CD4-positive, alpha-beta T cell (primary cell): ENCODE measurements at regions not wholly inside any gene's neighbourhood (a gene's known extent, or its start where the extent isn't known, plus 50 kb on each side); places are given as distances from the start of the nearest gene placed in this dataset.

Source experiments
- ATAC-seq: fragments of 200-7000 bp; cut with Tn5 transposase; one replicate; pipeline ENCODE4 v1.10.0; 2022; ENCODE audit warnings: mild to moderate bottlenecking; ENCODE audit not compliant: poor library complexity
- CTCF ChIA-PET: fragments of 350-600 bp; sonication (Branson Sonifier 250); formaldehyde crosslinking; loops from one replicate; lab custom pipeline; 2021; ENCODE audit warnings: antibody characterized with exemption, inconsistent platforms; lab: Charles Lee
- POLR2A ChIA-PET: fragments of 350-600 bp; sonication (Branson Sonifier 250); formaldehyde crosslinking; loops from one replicate; lab custom pipeline; 2021; ENCODE audit warnings: antibody characterized with exemption, inconsistent platforms; lab: Charles Lee
- DNase-seq, 14 experiments: peaks; one replicate each; pipeline ENCODE4 v3.0.0-alpha.2; 2013 to 2020; ENCODE audit warnings: mixed read lengths in 2 of 14
- H3K27ac ChIP-seq, 2 donors: one replicate each; pipeline versions ENCODE4 v1.5.1 to v1.7.0; 2013; ENCODE audit warnings: low read length in 2 of 2, low read depth in 1 of 2, mild to moderate bottlenecking in 1 of 2
- H3K27me3 ChIP-seq, 2 experiments: 1 replicate in 1 of 2; 2 replicates in 1 of 2; pipeline versions ENCODE4 v1.6.1 to v1.7.0; 2013; ENCODE audit warnings: low read length in 2 of 2, control low read depth in 1 of 2, mild to moderate bottlenecking in 1 of 2, moderate library complexity in 1 of 2; ENCODE audit not compliant: insufficient read depth in 2 of 2, control insufficient read depth in 1 of 2
- H3K36me3 ChIP-seq: one replicate; pipeline ENCODE4 v1.6.1; 2013; ENCODE audit warnings: low read length, control low read depth; ENCODE audit not compliant: insufficient read depth
- H3K4me1 ChIP-seq: one replicate; pipeline ENCODE4 v1.6.1; 2013; ENCODE audit warnings: low read length, control low read depth; ENCODE audit not compliant: insufficient read depth
- H3K4me3 ChIP-seq: one replicate; pipeline ENCODE4 v1.5.1; 2013; ENCODE audit warnings: mild to moderate bottlenecking, low read length, moderate library complexity
- H3K9me3 ChIP-seq, 2 experiments: 1 replicate in 1 of 2; 2 replicates in 1 of 2; pipeline versions ENCODE4 v1.6.1 to v1.7.0; 2013; ENCODE audit warnings: low read length in 2 of 2, mild to moderate bottlenecking in 2 of 2, control low read depth in 1 of 2, moderate library complexity in 1 of 2; ENCODE audit not compliant: control insufficient read depth in 1 of 2, insufficient read depth in 1 of 2
- H3K27ac Mint-ChIP-seq: one replicate; pipeline ENCODE4 v1.8.0; 2020; ENCODE audit warnings: mixed read lengths
- H3K27me3 Mint-ChIP-seq: one replicate; pipeline ENCODE4 v1.8.0; 2021; ENCODE audit warnings: mixed read lengths
- H3K36me3 Mint-ChIP-seq: one replicate; pipeline ENCODE4 v1.8.0; 2021; ENCODE audit warnings: low read depth, mixed read lengths
- H3K4me1 Mint-ChIP-seq: one replicate; pipeline ENCODE4 v1.8.0; 2021; ENCODE audit warnings: low read depth, mixed read lengths
- H3K4me3 Mint-ChIP-seq: one replicate; pipeline ENCODE4 v1.8.0; 2020; ENCODE audit warnings: mild to moderate bottlenecking, mixed read lengths
- H3K9me3 Mint-ChIP-seq: one replicate; pipeline ENCODE4 v1.8.0; 2020; ENCODE audit warnings: mixed read lengths
- CTCF ChIP-seq: fragments of 200-600 bp; IDR thresholded peaks from one replicate; pipeline ENCODE4 v1.8.0; 2022; ENCODE audit warnings: antibody characterized with exemption, mild to moderate bottlenecking
- intact Hi-C, 2 experiments: fragments of 100-400 bp; cut with DNase I in 1 of 2; cut with micrococcal nuclease in 1 of 2; formaldehyde crosslinking; loops; one replicate each; pipeline versions ENCODE4 v1.15.1 to v1.9.0; 2023 to 2025; cut with DNase I, micrococcal nuclease

- CTCF ChIA-PET = no interaction called here
Measured at GRCh38 chr15:97600190-97600589, 360.3 kb upstream of the ARRDC4 start.

GRCh38 chr15:97604677-97605076 is 355.8 kb upstream of the ARRDC4 start:
- H3K9me3 Mint-ChIP-seq = peaks cover 2% of the 10 kb centered on the region

More at GRCh38 chr15:97600190-97600589, 360.3 kb upstream of the ARRDC4 start:
- Histone ChIP-seq H3K36me3 (no peaks in the 10 kb centered on the region), H3K27me3 (no peaks in the 10 kb centered on the region), H3K4me1 (no peaks in the 10 kb centered on the region), H3K27ac (no peak overlapping the region), H3K4me3 (no peak overlapping the region), H3K9me3 (peaks cover 0 to 4% of the 10 kb centered on the region in 2 experiments)
- Mint-ChIP-seq H3K27me3 (no peaks in the 10 kb centered on the region), H3K4me1 (no peaks in the 10 kb centered on the region), H3K4me3 (no peak overlapping the region), H3K9me3 (peaks cover 2% of the 10 kb centered on the region), H3K36me3 (no peaks in the 10 kb centered on the region), H3K27ac (no peak overlapping the region)
- DNase-seq = no peak
- no peak for TF ChIP-seq CTCF
- no peak for ATAC-seq
- POLR2A ChIA-PET = interaction anchor here (0.6 kb wide), 1 partner anchor 18 kb away, joined by 3 read pairs; no protein-coding TSS in a partner anchor
- intact Hi-C loops = no loop called here

GRCh38 chr15:97615114-97615513 is 345.4 kb upstream of the ARRDC4 start:
- no peak overlapping the region for H3K4me3 Mint-ChIP-seq
- no peak overlapping the region for H3K4me3 ChIP-seq
- no peak overlapping the region for H3K27ac ChIP-seq
- no peak for TF ChIP-seq CTCF
- H3K27ac Mint-ChIP-seq = no peak overlapping the region
- ATAC-seq (no peak), DNase-seq (no peak)
- peaks cover 15% of the 10 kb centered on the region for H3K9me3 Mint-ChIP-seq
- H3K27me3 Mint-ChIP-seq = no peaks in the 10 kb centered on the region
- CTCF ChIA-PET = no interaction called here
- intact Hi-C loops = no loop called here
- H3K4me1 Mint-ChIP-seq = no peaks in the 10 kb centered on the region
- peaks cover 4% of the 10 kb centered on the region in 2 experiments for H3K9me3 ChIP-seq
- H3K27me3 ChIP-seq = no peaks in the 10 kb centered on the region
- no peaks in the 10 kb centered on the region for H3K4me1 ChIP-seq
- POLR2A ChIA-PET = no interaction called here
- H3K36me3 ChIP-seq = no peaks in the 10 kb centered on the region
- no peaks in the 10 kb centered on the region for H3K36me3 Mint-ChIP-seq

More at GRCh38 chr15:97604677-97605076, 355.8 kb upstream of the ARRDC4 start:
- ATAC-seq (no peak), DNase-seq (no peak)
- no peaks in the 10 kb centered on the region for H3K4me1 ChIP-seq
- intact Hi-C loops = no loop called here
- no peaks in the 10 kb centered on the region for H3K36me3 ChIP-seq
- TF ChIP-seq CTCF = no peak
- H3K4me1 Mint-ChIP-seq = no peaks in the 10 kb centered on the region
- peaks cover 0 to 11% of the 10 kb centered on the region in 2 experiments for H3K9me3 ChIP-seq
- no peaks in the 10 kb centered on the region for H3K27me3 Mint-ChIP-seq
- no peaks in the 10 kb centered on the region for H3K27me3 ChIP-seq
- H3K27ac Mint-ChIP-seq = no peak overlapping the region
- POLR2A ChIA-PET = no interaction called here
- no peaks in the 10 kb centered on the region for H3K36me3 Mint-ChIP-seq
- no peak overlapping the region for H3K4me3 ChIP-seq
- no peak overlapping the region for H3K27ac ChIP-seq
- H3K4me3 Mint-ChIP-seq = no peak overlapping the region
- CTCF ChIA-PET = interaction anchor here (1.5 kb wide), 1 partner anchor 11 kb away, joined by 4 read pairs; no protein-coding TSS in a partner anchor
